ENCODE measurements at regions not wholly inside any gene's neighbourhood (a gene's known extent, or its start where the extent isn't known, plus 50 kb on each side); places are given as distances from the start of the nearest gene placed in this dataset.

- TF ChIP-seq MAZ (IDR thresholded peaks at IDR 0.05; ENCODE audit: borderline replicate concordance, low read depth, low read length) (no peak), SMC3 (IDR thresholded peaks at IDR 0.05; ENCODE audit: low read depth, low read length) (no peak), CTCF (conservative IDR thresholded peaks at IDR 0.05; ENCODE audit: low read depth, low read length) (no peak), MAFK (IDR thresholded peaks at IDR 0.05; ENCODE audit: low read depth, low read length) (no peak), CHD1 (IDR thresholded peaks at IDR 0.05; ENCODE audit: low read depth, low read length) (no peak), ELK1 (IDR thresholded peaks at IDR 0.05; ENCODE audit: borderline replicate concordance, low read depth, low read length) (no peak), RAD21 (IDR thresholded peaks at IDR 0.05; ENCODE audit: low read length) (no peak), RCOR1 (IDR thresholded peaks at IDR 0.05; ENCODE audit: insufficient replicate concordance, low read length) (no peak), POLR2A (IDR thresholded peaks at IDR 0.05; ENCODE audit: low read depth, low read length) (no peak), RFX5 (IDR thresholded peaks at IDR 0.05; ENCODE audit: low read depth, low read length) (no peak), BHLHE40 (IDR thresholded peaks at IDR 0.05; ENCODE audit: low read depth, low read length) (no peak), NFE2L2 (IDR thresholded peaks at IDR 0.05; ENCODE audit: low read depth, low read length) (no peak), FOS (IDR thresholded peaks at IDR 0.05; ENCODE audit: low read depth, low read length) (no peak), CEBPB (IDR thresholded peaks at IDR 0.05; ENCODE audit: low read depth, low read length) (no peak), MXI1 (IDR thresholded peaks at IDR 0.05; ENCODE audit: borderline replicate concordance, low read depth, low read length) (no peak)
- TF ChIP-seq, protein P1, sequence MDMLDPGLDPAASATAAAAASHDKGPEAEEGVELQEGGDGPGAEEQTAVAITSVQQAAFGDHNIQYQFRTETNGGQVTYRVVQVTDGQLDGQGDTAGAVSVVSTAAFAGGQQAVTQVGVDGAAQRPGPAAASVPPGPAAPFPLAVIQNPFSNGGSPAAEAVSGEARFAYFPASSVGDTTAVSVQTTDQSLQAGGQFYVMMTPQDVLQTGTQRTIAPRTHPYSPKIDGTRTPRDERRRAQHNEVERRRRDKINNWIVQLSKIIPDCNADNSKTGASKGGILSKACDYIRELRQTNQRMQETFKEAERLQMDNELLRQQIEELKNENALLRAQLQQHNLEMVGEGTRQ (IDR thresholded peaks at IDR 0.05; ENCODE audit: low read depth, low read length): no peak
- Histone ChIP-seq H3K4ac (ENCODE audit: low read depth, low read length) (no peak overlapping the region), H3K9me1 (ENCODE audit: insufficient read depth, low read length) (no peaks in the 10 kb centered on the region), H3K79me1 (ENCODE audit: low read depth in 1 of 2, low read length in 2 of 2) (no peaks in the 10 kb centered on the region), H3K4me2 (ENCODE audit: low read depth, low read length) (no peak overlapping the region), H3K36me3 (ENCODE audit: control insufficient read depth, insufficient read depth, low read length) (no peaks in the 10 kb centered on the region), H3K14ac (replicated peaks; ENCODE audit: low read depth, low read length) (no peak overlapping the region), H3K27ac (ENCODE audit: insufficient read depth, low read length) (no peak overlapping the region), H3K9ac (ENCODE audit: low read depth, low read length) (no peak overlapping the region), H4K8ac (ENCODE audit: low read depth in 2 of 2, low read length in 2 of 2) (no peak overlapping the region), H4K20me1 (ENCODE audit: insufficient read depth, low read length) (no peaks in the 10 kb centered on the region), H3K27me3 (ENCODE audit: control insufficient read depth, insufficient read depth, low read length) (peaks cover 5% of the 10 kb centered on the region; the same call in 1 of the 2 replicates), H3K9me3 (ENCODE audit: control insufficient read depth, insufficient read depth, low read length) (no peaks in the 10 kb centered on the region), H4K5ac (ENCODE audit: low read depth, low read length) (no peak overlapping the region), H3K18ac (ENCODE audit: low read depth, low read length) (no peak overlapping the region), H2BK120ac (ENCODE audit: low read depth, low read length) (no peak overlapping the region), H3K4me1 (ENCODE audit: control insufficient read depth, insufficient read depth, low read length) (no peaks in the 10 kb centered on the region), H3K23ac (ENCODE audit: low read depth, low read length) (no peak overlapping the region), H2AK5ac (ENCODE audit: low read depth, low read length) (no peak overlapping the region), H2AK9ac (replicated peaks; ENCODE audit: low read depth, low read length, poor library complexity) (no peak overlapping the region), H2BK5ac (ENCODE audit: low read depth, low read length, poor library complexity, severe bottlenecking) (no peak overlapping the region), H3K56ac (ENCODE audit: extremely low read depth, insufficient read depth, low read length) (no peak overlapping the region), H2BK15ac (ENCODE audit: low read depth, low read length) (no peak overlapping the region), H2AFZ (replicated peaks; ENCODE audit: low read length, poor library complexity) (no peak overlapping the region), H4K91ac (ENCODE audit: insufficient read depth, low read depth, low read length) (no peak overlapping the region), H3K4me3 (ENCODE audit: insufficient read depth, low read depth, low read length) (no peak overlapping the region), H2BK20ac (ENCODE audit: low read depth, low read length) (no peak overlapping the region)
- in situ Hi-C loops (cut with MboI; ENCODE audit: low sequenced_read_pairs): no loop called here
- intact Hi-C loops (cut with micrococcal nuclease): no loop called here
- dilution Hi-C loops (cut with HindIII; ENCODE audit: low sequenced_read_pairs, unreplicated experiment): no loop called here
- DNase-seq: no peak
- ATAC-seq (ENCODE audit: low read depth): no peak
- 40% methylated on average over 1 of the region's 6 CpGs; no CpG with 5 or more reads in 1 of the 2 experiments for WGBS, 2 experiments (ENCODE audit: extremely low coverage in 2 of 2, insufficient read length in 1 of 2)
- ChIA-PET CTCF (no interaction called here), POLR2A (ENCODE audit: unreplicated experiment) (no interaction called here)
- BruUV-seq (replicated peaks): no TSS peak
Measured at GRCh38 chr6:156190270-156190669, 586.9 kb upstream of the ARID1B start.
